Glutamatergic neuron (in vitro differentiated cells): ENCODE measurements at regions not wholly inside any gene's neighbourhood (a gene's known extent, or its start where the extent isn't known, plus 50 kb on each side); places are given as distances from the start of the nearest gene placed in this dataset.

Experiments used
- DNase-seq: peaks from one replicate; pipeline ENCODE4 v3.0.0; 2022
- H3K27ac Mint-ChIP-seq: one replicate; pipeline ENCODE4 v1.8.0; 2020; ENCODE audit warnings: mild to moderate bottlenecking, mixed read lengths, inconsistent platforms; ENCODE audit not compliant: unreplicated experiment
- H3K27me3 Mint-ChIP-seq: one replicate; pipeline ENCODE4 v1.8.0; 2020; ENCODE audit warnings: mild to moderate bottlenecking, moderate library complexity, mixed read lengths, inconsistent platforms; ENCODE audit not compliant: unreplicated experiment
- H3K36me3 Mint-ChIP-seq: one replicate; pipeline ENCODE4 v1.8.0; 2020; ENCODE audit warnings: mild to moderate bottlenecking, mixed read lengths, inconsistent platforms; ENCODE audit not compliant: unreplicated experiment
- H3K4me1 Mint-ChIP-seq: one replicate; pipeline ENCODE4 v1.8.0; 2020; ENCODE audit warnings: mild to moderate bottlenecking, low read depth, mixed read lengths, inconsistent platforms; ENCODE audit not compliant: unreplicated experiment
- H3K4me3 Mint-ChIP-seq: one replicate; pipeline ENCODE4 v1.8.0; 2020; ENCODE audit warnings: mild to moderate bottlenecking, mixed read lengths, inconsistent platforms; ENCODE audit not compliant: unreplicated experiment
- H3K9me3 Mint-ChIP-seq: one replicate; pipeline ENCODE4 v1.8.0; 2020; ENCODE audit warnings: mild to moderate bottlenecking, moderate library complexity, mixed read lengths, inconsistent platforms; ENCODE audit not compliant: unreplicated experiment
- CTCF ChIP-seq: fragments of 200-600 bp; sonication (generic); IDR thresholded peaks from one replicate; pipeline ENCODE4 v1.5.0; 2021; ENCODE audit not compliant: partially characterized antibody, unreplicated experiment

DNA sequence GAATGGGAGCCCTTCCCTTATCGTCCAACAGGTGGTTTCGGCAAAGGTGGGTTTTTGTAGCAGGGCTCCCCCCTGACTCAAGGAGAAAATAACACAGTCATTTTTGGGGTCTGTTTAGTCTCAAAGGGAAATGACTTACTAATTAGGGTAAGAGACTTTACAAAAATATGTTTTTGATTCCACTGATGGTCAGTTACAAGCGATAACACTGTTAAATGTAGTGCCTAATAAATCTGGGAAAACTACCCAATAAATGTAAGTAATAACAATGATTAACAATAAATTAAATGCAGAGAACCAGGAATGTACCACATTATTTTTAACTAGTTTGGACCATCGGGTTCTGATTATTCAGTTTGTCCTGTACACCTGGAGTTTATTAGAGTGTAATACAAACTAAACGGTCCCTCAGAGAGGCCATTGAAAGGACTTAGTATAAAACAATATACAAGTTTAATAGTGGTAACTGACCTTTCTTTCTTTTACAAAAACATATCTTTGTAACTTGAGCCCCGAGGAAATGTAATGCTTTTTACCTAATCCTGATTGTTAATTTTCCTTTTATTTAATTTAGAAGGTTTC is 216.2 kb upstream of the HABP2 start:
- no peaks in the 10 kb centered on the region for H3K4me1 Mint-ChIP-seq
- no peak overlapping the region for H3K27ac Mint-ChIP-seq
- no peak overlapping the region for H3K4me3 Mint-ChIP-seq
- H3K9me3 Mint-ChIP-seq = no peaks in the 10 kb centered on the region
- DNase-seq = no peak
- H3K36me3 Mint-ChIP-seq = no peaks in the 10 kb centered on the region
- no peak for TF ChIP-seq CTCF
- no peaks in the 10 kb centered on the region for H3K27me3 Mint-ChIP-seq

DNA sequence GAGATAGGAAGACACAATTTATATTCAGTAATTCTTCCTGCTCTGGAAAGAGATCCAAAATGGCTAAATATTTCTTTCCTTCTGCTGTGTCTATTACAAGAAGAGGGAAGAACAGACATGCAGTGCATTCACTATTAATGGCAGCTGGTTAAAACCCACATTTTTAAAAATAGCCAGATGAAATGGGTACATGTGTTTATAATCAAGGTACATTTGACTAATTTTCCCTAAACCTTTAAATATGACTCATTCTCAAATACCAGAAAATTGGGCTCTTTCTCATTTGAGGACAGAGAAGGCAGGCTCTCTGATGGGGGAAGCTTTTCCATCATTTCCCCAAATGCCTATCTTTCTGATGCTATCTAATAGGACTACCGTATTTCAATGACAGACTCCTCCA is 215.7 kb upstream of the HABP2 start:
- TF ChIP-seq CTCF = no peak
- no peak for DNase-seq
- no peak overlapping the region for H3K4me3 Mint-ChIP-seq
- H3K27ac Mint-ChIP-seq = no peak overlapping the region
- H3K36me3 Mint-ChIP-seq = no peaks in the 10 kb centered on the region
- no peaks in the 10 kb centered on the region for H3K4me1 Mint-ChIP-seq
- H3K27me3 Mint-ChIP-seq = no peaks in the 10 kb centered on the region
- peaks cover 2% of the 10 kb centered on the region for H3K9me3 Mint-ChIP-seq

- no peak overlapping the region for H3K27ac Mint-ChIP-seq
- H3K4me1 Mint-ChIP-seq = no peaks in the 10 kb centered on the region
- H3K4me3 Mint-ChIP-seq = no peak overlapping the region
- DNase-seq = no peak
- peaks cover 2% of the 10 kb centered on the region for H3K9me3 Mint-ChIP-seq
- no peaks in the 10 kb centered on the region for H3K36me3 Mint-ChIP-seq
- no peak for TF ChIP-seq CTCF
- no peaks in the 10 kb centered on the region for H3K27me3 Mint-ChIP-seq
Observed at GRCh38 chr10:113339121-113339520, 213.7 kb upstream of the HABP2 start.

DNA sequence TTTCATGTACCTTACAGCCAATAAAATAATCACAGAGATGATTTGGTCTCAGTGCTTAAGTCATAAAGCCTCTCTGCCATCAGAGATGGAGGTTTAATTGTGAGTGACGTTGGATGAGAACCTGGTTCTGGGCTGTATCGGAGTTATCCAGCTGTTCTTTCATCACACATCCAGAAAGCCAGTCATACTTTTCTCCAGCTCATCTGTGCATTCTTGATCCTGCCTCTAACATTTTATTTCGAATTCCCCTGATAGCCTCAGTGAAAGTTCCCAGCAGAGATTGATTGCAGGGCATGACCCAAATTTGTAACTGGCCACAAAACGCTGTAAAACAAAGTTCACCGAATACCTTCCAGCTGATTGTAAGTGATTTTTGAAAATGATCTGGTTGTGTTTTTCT is 212.6 kb upstream of the HABP2 start:
- Mint-ChIP-seq H3K9me3 (peaks cover 2% of the 10 kb centered on the region), H3K36me3 (no peaks in the 10 kb centered on the region), H3K4me3 (no peak overlapping the region), H3K27me3 (no peaks in the 10 kb centered on the region), H3K27ac (no peak overlapping the region), H3K4me1 (no peaks in the 10 kb centered on the region)
- no peak for TF ChIP-seq CTCF
- no peak for DNase-seq

DNA sequence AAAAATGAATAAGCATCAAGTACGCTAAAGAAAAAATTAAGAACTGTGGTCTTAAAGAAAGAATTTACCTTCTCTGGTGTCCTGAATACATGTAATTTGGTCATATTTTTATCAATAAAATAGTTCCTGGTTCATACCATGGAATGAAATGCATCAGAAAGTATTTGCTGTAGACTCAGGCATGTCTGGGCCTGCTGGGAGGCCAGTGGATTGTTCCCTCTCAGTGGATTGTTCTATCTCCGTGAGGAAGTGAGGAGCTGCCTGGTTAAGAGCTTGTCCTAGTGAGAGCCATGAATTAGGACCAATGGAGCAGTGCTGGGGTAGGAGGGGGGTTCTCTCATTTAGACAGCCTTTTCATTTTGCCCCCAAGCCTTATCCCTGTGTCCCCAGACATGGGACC is 211.7 kb upstream of the HABP2 start:
- no peaks in the 10 kb centered on the region for H3K36me3 Mint-ChIP-seq
- no peak for DNase-seq
- no peak overlapping the region for H3K4me3 Mint-ChIP-seq
- no peak for TF ChIP-seq CTCF
- peaks cover 2% of the 10 kb centered on the region for H3K9me3 Mint-ChIP-seq
- no peaks in the 10 kb centered on the region for H3K27me3 Mint-ChIP-seq
- H3K4me1 Mint-ChIP-seq = peaks cover 1% of the 10 kb centered on the region
- no peak overlapping the region for H3K27ac Mint-ChIP-seq
